CD4-positive, alpha-beta T cell (primary cell): ENCODE measurements at regions not wholly inside any gene's neighbourhood (a gene's known extent, or its start where the extent isn't known, plus 50 kb on each side); places are given as distances from the start of the nearest gene placed in this dataset.

Source experiments
- ATAC-seq: fragments of 200-7000 bp; cut with Tn5 transposase; one replicate; pipeline ENCODE4 v1.10.0; 2022; ENCODE audit warnings: mild to moderate bottlenecking; ENCODE audit not compliant: poor library complexity
- CTCF ChIA-PET: fragments of 350-600 bp; sonication (Branson Sonifier 250); formaldehyde crosslinking; loops from one replicate; lab custom pipeline; 2021; ENCODE audit warnings: antibody characterized with exemption, inconsistent platforms; lab: Charles Lee
- POLR2A ChIA-PET: fragments of 350-600 bp; sonication (Branson Sonifier 250); formaldehyde crosslinking; loops from one replicate; lab custom pipeline; 2021; ENCODE audit warnings: antibody characterized with exemption, inconsistent platforms; lab: Charles Lee
- DNase-seq, 14 experiments: peaks; one replicate each; pipeline ENCODE4 v3.0.0-alpha.2; 2013 to 2020; ENCODE audit warnings: mixed read lengths in 2 of 14
- H3K27ac ChIP-seq, 2 donors: one replicate each; pipeline versions ENCODE4 v1.5.1 to v1.7.0; 2013; ENCODE audit warnings: low read length in 2 of 2, low read depth in 1 of 2, mild to moderate bottlenecking in 1 of 2
- H3K27me3 ChIP-seq, 2 experiments: 1 replicate in 1 of 2; 2 replicates in 1 of 2; pipeline versions ENCODE4 v1.6.1 to v1.7.0; 2013; ENCODE audit warnings: low read length in 2 of 2, control low read depth in 1 of 2, mild to moderate bottlenecking in 1 of 2, moderate library complexity in 1 of 2; ENCODE audit not compliant: insufficient read depth in 2 of 2, control insufficient read depth in 1 of 2
- H3K36me3 ChIP-seq: one replicate; pipeline ENCODE4 v1.6.1; 2013; ENCODE audit warnings: low read length, control low read depth; ENCODE audit not compliant: insufficient read depth
- H3K4me1 ChIP-seq: one replicate; pipeline ENCODE4 v1.6.1; 2013; ENCODE audit warnings: low read length, control low read depth; ENCODE audit not compliant: insufficient read depth
- H3K4me3 ChIP-seq: one replicate; pipeline ENCODE4 v1.5.1; 2013; ENCODE audit warnings: mild to moderate bottlenecking, low read length, moderate library complexity
- H3K9me3 ChIP-seq, 2 experiments: 1 replicate in 1 of 2; 2 replicates in 1 of 2; pipeline versions ENCODE4 v1.6.1 to v1.7.0; 2013; ENCODE audit warnings: low read length in 2 of 2, mild to moderate bottlenecking in 2 of 2, control low read depth in 1 of 2, moderate library complexity in 1 of 2; ENCODE audit not compliant: control insufficient read depth in 1 of 2, insufficient read depth in 1 of 2
- H3K27ac Mint-ChIP-seq: one replicate; pipeline ENCODE4 v1.8.0; 2020; ENCODE audit warnings: mixed read lengths
- H3K27me3 Mint-ChIP-seq: one replicate; pipeline ENCODE4 v1.8.0; 2021; ENCODE audit warnings: mixed read lengths
- H3K36me3 Mint-ChIP-seq: one replicate; pipeline ENCODE4 v1.8.0; 2021; ENCODE audit warnings: low read depth, mixed read lengths
- H3K4me1 Mint-ChIP-seq: one replicate; pipeline ENCODE4 v1.8.0; 2021; ENCODE audit warnings: low read depth, mixed read lengths
- H3K4me3 Mint-ChIP-seq: one replicate; pipeline ENCODE4 v1.8.0; 2020; ENCODE audit warnings: mild to moderate bottlenecking, mixed read lengths
- H3K9me3 Mint-ChIP-seq: one replicate; pipeline ENCODE4 v1.8.0; 2020; ENCODE audit warnings: mixed read lengths
- intact Hi-C, 2 experiments: fragments of 100-400 bp; cut with DNase I in 1 of 2; cut with micrococcal nuclease in 1 of 2; formaldehyde crosslinking; loops; one replicate each; pipeline versions ENCODE4 v1.15.1 to v1.9.0; 2023 to 2025; cut with DNase I, micrococcal nuclease
- TF ChIP-seq, protein P1 (sequence below): fragments of 200-600 bp; IDR thresholded peaks from one replicate; pipeline ENCODE4 v1.8.0; 2022; ENCODE audit warnings: antibody characterized with exemption, mild to moderate bottlenecking

DNA sequence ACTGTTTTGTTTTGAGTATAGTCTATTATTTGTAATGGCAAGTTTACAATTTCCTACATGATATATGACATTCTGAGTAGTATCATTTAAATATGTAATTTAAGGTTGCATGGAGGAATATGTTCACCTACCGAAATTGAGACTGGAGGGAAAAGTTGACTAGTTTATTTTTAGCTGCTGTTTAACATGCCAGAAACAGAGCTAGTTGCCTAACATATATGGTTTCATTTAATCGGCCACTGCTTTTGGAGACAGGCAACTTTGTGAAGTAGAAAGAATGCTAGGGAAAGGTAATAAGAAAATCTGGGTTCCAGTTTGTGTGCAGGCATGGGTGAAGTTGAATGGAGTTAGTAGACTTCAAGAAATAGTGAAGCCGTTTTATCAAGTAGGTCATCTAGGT, 342.1 kb upstream of the CBLB start:
- Histone ChIP-seq H3K9me3 (no peaks in the 10 kb centered on the region), H3K4me1 (peaks cover 7% of the 10 kb centered on the region), H3K36me3 (no peaks in the 10 kb centered on the region), H3K27me3 (no peaks in the 10 kb centered on the region), H3K27ac (no peak overlapping the region), H3K4me3 (no peak overlapping the region)
- Mint-ChIP-seq H3K27me3 (no peaks in the 10 kb centered on the region), H3K36me3 (no peaks in the 10 kb centered on the region), H3K9me3 (no peaks in the 10 kb centered on the region), H3K27ac (no peak overlapping the region), H3K4me1 (peaks cover 32% of the 10 kb centered on the region), H3K4me3 (no peak overlapping the region)
- intact Hi-C loops: loop anchor here in 1 of 2 experiments (5.0 kb wide), 1 partner anchor 524 kb away; no protein-coding TSS in a partner anchor
- ATAC-seq: no peak
- POLR2A ChIA-PET: no interaction called here
- CTCF ChIA-PET: no interaction called here
- TF ChIP-seq, protein P1, sequence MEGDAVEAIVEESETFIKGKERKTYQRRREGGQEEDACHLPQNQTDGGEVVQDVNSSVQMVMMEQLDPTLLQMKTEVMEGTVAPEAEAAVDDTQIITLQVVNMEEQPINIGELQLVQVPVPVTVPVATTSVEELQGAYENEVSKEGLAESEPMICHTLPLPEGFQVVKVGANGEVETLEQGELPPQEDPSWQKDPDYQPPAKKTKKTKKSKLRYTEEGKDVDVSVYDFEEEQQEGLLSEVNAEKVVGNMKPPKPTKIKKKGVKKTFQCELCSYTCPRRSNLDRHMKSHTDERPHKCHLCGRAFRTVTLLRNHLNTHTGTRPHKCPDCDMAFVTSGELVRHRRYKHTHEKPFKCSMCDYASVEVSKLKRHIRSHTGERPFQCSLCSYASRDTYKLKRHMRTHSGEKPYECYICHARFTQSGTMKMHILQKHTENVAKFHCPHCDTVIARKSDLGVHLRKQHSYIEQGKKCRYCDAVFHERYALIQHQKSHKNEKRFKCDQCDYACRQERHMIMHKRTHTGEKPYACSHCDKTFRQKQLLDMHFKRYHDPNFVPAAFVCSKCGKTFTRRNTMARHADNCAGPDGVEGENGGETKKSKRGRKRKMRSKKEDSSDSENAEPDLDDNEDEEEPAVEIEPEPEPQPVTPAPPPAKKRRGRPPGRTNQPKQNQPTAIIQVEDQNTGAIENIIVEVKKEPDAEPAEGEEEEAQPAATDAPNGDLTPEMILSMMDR: no peak
- no peak for DNase-seq

DNA sequence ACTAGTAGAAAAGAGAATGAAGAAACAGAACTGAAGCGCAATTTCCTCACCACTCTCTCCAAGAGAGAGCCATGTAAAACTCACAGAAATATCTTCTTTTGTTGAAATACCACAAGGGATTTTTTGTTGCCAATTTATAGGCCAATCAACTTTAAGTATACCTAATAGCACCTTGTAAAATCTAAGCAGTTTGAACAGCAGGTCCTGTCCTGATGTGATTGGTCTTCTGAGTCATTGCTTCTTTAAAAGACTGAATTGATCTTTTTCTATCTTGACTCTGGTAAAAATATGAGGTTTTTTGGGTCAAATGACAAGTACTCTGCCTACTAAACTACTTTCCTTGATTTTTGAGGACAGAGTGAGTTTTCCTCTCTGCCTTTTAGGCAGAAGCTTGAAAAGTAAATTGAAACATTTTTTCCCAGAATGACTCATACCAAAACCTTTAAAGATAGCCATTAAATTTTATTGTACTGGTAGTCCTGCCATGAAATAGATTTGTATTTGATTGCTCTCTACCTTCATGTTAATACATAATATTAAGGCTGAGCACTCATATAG, 343.9 kb upstream of the CBLB start:
- TF ChIP-seq, protein P1: no peak
- ChIA-PET POLR2A (no interaction called here), CTCF (no interaction called here)
- Histone ChIP-seq H3K27ac (no peak overlapping the region), H3K4me1 (no peaks in the 10 kb centered on the region), H3K4me3 (no peak overlapping the region), H3K27me3 (no peaks in the 10 kb centered on the region), H3K9me3 (no peaks in the 10 kb centered on the region), H3K36me3 (no peaks in the 10 kb centered on the region)
- Mint-ChIP-seq H3K27ac (no peak overlapping the region), H3K27me3 (no peaks in the 10 kb centered on the region), H3K36me3 (no peaks in the 10 kb centered on the region), H3K4me3 (no peak overlapping the region), H3K9me3 (no peaks in the 10 kb centered on the region), H3K4me1 (peaks cover 14% of the 10 kb centered on the region)
- ATAC-seq (no peak), DNase-seq (no peak)
- intact Hi-C loops: loop anchor here in 1 of 2 experiments (5.0 kb wide), 1 partner anchor 525 kb away; no protein-coding TSS in a partner anchor

GRCh38 chr3:106213954-106214353, 345.1 kb upstream of the CBLB start:
- Histone ChIP-seq H3K27ac (no peak overlapping the region), H3K9me3 (no peaks in the 10 kb centered on the region), H3K4me1 (no peaks in the 10 kb centered on the region), H3K36me3 (no peaks in the 10 kb centered on the region), H3K4me3 (no peak overlapping the region), H3K27me3 (no peaks in the 10 kb centered on the region)
- Mint-ChIP-seq H3K4me1 (peaks cover 6% of the 10 kb centered on the region), H3K9me3 (no peaks in the 10 kb centered on the region), H3K27ac (no peak overlapping the region), H3K4me3 (no peak overlapping the region), H3K36me3 (no peaks in the 10 kb centered on the region), H3K27me3 (no peaks in the 10 kb centered on the region)
- ATAC-seq: no peak
- no peak for DNase-seq
- CTCF ChIA-PET: no interaction called here
- intact Hi-C loops: loop anchor here in 1 of 2 experiments (5.0 kb wide), 1 partner anchor 527 kb away; no protein-coding TSS in a partner anchor
- TF ChIP-seq, protein P1: no peak
- POLR2A ChIA-PET: no interaction called here
